Stimulated activated CD8-positive, alpha-beta memory T cell treated with anti-CD3 and anti-CD28 coated beads, Interleukin-15, amount 100 ng/mL, for 4 hours (primary cell): ENCODE measurements at regions not wholly inside any gene's neighbourhood (a gene's known extent, or its start where the extent isn't known, plus 50 kb on each side); places are given as distances from the start of the nearest gene placed in this dataset.

Experiments
- DNase-seq, 2 donors: peaks; one replicate each; pipeline ENCODE4 v3.0.0-alpha.2; 2020; ENCODE audit warnings: low read depth in 2 of 2

DNA sequence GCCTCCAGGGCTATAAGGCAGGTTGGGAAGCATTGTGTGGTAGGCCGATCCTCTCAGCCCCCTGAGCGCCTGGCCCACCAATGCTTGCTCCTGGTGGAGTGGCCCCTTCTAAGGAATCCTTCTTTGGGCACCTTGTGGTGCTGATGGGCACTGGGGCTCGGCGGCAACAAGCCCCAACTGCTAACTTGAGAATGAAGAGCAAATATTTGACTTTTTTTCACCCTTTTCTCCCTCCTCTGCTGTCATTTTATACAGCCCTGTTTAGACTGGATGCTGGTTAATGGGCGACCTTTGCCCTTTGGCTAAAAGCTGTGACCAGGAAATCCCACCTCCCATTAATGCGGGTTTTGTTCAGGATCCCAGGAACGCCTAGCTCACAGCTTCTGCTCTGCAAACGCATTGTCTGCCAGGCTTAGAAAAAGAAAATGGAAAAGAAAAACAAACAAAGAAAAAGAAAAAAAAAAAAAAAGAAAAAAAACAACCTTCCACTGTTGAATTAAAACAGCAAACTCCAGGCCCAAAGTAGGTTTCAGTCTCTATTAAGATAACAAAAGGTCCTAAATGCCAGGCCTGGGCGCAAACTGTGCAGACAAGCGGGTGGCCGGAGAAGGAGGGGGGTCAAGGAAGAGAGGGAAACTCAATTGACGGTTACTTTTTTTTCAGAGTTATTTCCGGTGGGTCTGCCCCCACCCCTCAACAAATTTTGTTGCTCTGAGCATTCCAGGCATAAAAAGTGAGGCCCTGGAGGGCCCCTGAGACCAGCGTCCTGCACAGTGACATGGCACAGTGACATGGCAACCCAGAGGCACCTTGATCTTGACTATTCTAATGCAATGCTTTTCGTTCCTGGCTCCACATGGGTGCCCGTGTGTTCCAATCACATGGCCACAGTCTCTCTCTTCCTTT, 301.4 kb downstream of the MAF start:
- no peak for DNase-seq

DNA sequence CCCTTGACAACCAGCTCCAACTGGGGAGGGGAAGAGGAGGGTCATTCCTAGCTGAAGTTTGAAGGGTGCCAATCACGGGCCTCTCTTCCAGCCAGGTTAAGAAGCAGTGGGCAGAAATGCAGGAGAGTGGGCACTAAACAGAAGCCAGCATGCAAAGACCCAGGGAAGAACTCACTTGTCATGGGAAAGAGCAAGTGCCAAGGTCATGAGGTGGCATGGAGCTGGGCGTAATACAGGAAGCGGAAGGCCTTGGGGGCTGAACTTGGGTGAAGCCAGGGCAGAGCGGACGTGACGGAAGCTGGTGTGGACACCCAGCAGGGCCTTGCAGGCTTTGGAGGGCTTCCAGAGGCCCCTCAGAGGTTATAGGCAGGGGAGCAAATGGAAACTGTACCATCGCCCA, 302.1 kb downstream of the MAF start:
- DNase-seq: no peak

DNA sequence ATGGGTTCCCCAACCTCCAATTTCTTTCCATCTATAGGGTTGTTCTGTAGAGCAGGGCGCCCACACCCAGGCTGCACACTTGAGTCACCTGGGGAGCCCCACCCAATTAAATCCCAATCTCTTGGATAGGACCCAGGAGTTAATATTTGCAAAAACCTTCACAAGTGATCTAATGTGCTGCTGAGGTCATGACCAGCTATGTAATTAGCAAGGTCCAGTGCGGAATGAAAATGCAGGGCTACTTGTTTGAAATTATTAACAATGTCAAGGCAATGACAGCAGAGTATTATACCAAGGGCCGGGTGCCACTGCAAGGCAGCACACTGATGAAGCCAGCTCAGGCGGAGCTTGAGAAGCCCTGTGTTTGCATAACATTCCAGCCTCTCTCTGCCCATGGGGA, 302.7 kb downstream of the MAF start:
- no peak for DNase-seq

DNA sequence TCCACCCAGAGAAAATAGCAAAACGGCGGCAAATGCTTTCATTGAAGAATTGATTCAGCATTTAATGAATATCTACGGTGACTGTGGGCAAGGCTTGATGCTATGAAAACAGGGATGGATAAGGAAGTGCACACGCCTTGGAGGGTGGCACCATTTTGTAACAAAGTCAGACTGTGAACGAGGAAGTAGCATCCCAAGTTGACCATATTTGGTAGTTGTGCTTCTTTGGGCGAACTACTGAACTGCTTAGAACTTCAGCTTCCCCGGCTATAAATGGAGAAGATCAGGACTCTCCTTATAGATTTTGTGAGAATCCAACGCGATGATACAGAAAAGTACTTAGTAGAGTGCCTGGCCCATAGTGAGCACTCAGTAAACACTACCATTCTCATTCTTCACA, 303.2 kb downstream of the MAF start:
- no peak for DNase-seq

DNA sequence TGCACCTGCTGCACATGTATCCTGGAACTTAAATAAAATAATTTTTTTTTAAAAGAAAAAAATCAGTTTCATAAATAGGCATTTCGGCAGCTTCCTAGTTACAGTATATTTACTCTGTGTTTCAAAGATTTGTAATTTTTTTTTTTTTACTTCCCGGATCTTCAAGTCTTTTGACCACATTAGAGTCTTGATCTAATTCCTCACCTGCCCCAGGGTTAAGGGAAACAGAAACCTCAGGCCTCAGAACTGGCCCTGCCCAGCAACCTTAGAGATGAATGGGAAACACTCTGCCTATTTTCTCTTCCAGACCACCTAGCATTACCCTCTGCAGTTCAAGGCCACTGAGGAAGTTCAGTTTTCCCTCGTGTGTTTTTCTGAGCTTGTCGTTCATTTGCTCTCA, 304.0 kb downstream of the MAF start:
- DNase-seq: no peak

DNA sequence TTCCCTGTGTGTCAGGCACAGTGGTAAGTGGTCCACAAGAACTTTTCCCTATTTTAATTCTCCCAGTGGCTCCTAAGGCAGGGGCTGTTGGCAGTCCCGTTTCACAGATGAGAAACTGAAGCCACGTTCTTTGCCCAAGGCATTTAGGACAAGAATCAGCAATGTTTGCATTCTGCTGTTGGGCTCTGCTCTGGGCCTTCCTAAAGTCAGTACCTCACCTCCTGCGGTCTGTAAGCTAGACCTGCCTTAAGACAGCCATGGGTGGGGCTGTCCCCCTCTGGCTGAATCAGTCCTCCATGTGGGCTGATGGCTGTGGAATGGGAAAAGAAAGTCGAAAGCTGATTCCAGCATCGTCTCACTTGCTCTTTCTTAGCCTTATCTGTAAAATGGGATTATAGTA, 304.8 kb downstream of the MAF start:
- no peak for DNase-seq

DNA sequence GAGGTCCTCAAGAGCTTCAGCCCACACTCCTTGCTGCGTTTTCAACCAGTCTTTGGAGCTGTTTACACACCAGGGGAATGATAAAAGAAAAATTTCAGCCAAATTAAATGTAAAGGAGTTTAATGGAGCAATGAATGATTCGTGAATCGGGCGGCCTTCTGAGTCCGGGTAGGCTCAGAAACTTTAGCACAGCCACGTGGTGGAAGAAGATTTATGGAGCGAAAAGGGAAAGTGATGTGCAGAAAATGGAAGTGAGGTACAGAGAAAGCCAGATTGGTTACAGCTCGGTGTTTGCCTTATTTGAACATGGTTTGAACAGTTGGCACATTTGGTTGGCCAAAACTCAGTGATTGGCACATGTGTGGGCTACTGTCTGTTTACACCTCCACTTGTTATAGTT, 305.4 kb downstream of the MAF start:
- no peak for DNase-seq

DNA sequence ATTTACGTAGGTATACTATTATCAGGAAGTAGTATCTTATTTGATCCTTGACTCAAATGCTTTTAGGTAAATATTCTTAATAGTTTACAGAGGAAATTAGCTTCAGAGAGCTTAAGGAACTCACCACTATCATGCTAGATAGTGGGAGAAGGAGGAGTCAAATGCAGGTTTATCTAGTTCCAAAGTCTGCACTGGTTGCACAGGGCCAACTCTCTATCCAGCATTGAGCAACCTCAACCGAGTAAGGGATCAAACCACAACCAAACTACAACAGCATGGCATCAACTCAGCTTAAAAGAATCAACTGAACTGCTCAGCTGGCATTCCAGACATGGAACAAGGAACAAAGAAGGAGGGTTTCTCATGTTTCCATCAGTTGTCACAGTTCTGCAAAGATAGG, 306.0 kb downstream of the MAF start:
- DNase-seq: no peak

DNA sequence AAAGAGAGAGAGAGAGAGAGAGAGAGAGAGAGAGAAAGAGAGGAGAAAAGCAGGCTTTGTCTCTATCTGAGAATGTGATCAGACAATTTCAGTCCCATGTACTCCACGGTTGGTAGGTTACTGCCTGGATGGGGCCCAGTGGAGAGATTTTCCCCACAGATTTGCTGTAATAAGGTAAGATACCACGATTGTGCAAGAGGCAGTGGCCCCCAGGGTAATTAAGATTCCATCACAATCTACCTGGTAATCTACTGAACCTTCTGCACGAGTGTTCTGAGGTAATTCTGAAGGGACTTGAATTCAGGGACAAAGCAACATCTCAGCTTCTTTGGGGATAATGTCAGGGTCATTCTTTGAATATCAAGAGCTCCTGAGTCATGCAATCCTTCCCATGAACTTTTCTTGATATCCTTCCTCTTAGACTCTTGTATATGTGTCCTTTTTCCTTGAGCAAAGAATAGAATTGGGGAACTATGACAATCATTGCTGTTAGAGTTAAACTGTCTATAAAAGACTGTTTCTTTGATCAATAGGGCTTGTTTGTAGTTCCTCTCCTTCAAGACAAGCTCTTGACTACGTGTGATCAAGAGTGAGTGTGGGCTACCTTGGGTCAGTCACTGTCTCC, 306.6 kb downstream of the MAF start:
- no peak for DNase-seq

DNA sequence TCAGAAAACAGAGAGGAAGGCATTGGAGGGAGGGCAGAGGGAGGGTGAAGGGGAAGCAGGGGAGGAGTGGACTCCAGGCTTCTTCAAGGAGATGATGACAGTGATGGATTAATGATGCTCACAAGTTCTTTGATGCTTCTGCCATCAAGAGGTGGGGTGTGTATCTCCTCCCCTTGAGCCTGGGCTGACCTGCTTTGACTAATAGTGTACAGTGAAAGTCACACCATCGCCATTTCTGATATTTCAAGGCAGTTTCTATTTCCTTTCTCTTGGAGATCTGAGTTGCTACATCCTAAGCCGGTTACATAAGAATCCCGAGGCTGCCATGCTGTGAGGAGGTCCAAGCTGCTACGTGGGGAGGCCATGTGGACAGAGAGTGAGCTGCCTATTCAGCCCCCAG, 312.5 kb downstream of the MAF start:
- DNase-seq: no peak

DNA sequence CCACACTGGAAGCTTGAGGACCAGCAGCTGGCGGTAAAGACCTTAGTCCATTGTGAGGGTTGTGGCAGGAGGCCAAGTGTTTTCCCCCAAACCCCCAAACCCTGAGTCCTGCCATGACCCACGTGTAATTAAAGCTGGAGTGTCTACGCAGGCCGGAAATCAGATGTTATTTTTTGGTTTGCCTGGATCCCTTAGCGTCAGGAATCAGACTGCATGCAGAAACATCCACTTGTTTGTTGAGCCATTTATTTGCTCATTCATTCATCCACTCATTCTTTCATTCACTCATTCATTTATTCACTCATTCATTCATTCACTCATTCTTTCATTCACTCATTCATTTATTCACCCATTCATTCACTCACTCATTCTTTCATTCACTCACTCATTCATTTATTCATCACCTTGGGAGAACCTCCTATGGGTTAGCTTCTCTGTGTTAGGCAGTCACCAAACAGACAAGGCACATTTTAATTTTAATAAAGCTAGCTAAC, 313.1 kb downstream of the MAF start:
- DNase-seq: no peak

DNA sequence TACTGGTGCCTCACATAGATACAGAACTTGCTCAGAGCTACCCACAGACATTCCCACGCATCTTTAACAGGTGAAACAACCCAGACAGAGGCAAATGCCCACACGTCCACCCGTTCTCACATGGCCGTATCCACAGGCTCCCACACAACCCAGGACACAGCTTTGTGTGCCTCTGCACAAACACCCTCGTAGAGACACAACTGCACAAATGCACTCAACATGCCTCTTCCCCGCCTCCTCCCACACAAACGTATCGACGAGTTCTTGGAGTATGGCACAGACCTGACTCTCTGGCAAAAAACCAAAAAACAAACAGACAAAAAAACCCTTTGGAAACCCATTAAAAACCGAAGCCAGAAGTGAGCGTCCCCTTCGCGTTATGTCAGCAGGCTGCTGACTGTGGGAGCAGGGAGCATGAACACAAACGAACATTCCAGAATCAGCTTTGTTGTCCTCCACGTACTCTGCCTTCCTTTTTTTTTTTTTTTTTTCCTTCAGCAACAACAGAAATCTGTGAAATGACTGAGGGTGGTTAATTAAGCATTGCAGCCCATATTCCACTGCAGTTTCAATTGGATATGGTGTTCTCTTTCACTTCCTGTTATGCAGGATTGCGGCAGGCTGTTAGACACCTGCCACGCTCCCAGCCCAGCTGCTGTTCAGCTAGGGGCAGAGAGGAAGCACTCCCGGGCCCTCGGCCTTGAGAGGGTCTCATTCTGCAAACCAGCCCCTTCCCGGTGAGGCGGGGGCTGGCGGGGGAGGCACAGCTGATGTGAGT, 313.7 kb downstream of the MAF start:
- DNase-seq: no peak

DNA sequence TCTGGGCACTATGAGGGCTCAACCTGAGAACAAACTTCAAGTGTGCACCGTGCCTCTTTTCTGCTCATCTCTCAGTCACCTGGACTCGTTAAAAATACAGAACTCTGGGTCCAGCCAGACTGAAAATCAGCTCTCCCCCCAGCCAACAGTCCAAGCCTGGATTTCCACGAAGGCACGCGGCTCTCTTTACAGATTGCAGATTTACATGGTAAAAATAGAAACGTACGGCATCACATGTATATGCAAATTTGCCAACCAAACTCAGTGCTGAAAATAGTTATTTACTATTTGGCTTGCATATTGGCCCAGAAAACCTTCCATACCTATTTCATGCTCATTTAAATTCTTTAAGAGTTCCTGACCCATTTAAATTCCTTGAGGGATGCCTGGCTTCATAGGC, 315.8 kb downstream of the MAF start:
- DNase-seq: no peak

DNA sequence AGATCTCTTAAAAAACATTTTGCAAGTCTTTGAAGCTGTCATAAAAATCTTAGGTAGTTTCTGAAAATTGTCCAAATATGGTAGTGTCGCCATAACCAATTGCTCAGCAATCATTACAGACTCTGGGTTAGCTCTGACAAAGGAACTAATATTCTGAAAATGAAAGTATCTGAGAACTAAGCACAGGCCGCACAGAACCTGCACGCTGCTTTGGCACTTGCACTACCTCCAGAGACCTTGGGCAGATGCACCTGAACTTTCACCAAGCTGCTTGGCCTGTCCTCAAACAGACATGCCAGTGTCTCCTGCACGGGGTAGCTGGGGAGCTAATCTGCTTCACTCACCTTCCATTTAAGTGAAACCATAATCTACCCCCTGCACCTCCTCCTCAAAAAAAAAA, 317.0 kb downstream of the MAF start:
- DNase-seq: no peak

DNA sequence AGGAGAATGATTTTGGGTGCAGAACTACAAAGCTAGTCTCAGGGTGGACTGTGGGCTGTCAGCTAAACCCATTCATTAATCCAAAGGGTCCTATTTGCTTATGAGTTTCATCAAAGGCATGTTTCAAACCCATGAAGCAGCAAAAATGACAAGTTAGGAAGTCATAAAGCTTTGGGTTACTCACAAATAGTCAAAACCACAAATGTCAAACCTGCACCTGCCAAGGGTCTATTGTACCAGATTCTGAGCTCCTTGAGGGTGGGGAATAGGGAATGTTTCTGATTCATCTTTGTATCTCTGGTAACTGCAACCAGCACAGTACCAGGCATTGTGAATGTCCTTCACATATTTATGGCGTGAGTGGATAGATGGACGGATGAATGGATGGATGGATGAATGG, 317.7 kb downstream of the MAF start:
- no peak for DNase-seq

DNA sequence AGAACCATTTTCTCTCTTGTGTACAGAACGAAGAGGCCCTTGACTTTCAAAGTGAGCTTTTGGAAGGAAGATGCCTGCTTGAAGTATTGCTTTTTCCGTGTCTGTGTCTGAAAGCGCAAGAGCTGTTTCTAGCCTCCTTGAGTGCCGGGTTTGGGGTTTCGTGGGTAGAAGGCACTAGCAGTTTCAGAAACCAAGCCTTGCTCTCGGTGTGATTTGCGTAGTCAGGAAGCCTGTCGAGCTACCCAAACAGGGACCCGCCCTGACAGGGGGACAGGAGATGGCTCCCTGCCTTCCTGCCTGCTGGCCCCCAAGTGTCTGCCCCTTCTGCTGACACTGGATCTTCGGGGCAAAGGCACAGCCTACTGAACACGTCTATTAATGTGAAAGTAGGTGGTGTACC, 322.0 kb downstream of the MAF start:
- no peak for DNase-seq

DNA sequence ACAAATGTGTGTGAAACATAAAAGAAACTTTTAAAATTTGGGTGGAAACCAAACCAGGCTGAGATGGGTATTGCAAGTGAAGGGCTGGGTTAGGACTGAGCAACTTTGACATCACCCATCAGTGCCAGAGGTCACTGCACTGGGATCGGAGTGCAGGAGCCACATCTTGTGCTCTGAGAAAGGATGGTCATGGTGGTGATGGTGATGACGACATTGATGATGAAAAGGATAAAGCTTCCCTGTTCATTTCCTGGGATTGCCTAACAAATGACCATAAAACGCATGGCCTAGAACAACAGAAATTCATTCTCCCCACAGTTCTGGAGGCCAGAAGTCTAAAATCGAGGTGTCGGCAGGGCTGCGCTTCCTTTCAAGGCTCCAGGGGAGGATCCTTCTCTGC, 324.0 kb downstream of the MAF start:
- no peak for DNase-seq

DNA sequence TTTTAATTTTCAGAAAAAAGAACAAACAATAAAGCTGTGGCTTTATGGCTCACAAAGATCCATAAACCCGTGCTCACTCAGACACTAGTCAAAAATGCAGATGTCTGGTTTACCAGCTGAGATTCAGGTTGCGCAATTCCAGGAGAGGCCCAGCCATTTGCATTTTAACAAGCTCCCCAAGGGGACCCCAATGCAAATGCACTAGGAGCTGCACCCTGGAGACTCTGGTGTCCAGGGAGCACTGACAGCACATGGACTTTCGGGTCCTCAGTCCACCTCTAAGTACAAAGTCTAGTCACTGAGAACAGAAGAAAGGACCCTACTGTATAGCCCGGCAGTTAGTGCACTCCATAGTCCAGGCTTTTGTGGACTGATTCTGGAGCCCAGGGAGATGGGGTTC, 326.3 kb downstream of the MAF start:
- no peak for DNase-seq

DNA sequence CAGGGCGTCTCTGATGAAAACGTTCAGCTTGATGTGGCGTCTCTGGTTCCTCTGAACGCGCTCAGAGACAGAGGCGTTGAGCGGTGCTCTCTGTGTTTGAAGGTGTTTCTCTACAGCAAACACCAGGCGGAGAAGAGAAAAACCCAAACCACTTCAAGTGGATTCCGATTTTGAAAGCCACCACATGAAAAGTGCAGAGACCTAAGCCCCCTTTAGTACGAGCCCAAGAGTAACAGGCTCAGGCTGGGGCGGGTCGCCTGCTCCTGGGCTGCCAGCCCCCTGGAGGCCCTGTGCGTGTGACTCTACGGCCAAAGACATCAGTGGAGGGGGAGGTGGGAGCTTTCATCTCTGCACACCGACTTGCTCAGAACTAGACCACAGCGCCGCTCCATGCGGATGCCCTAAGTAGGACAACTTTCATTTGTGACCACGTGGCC, 328.4 kb downstream of the MAF start:
- DNase-seq: peak in 1 of 2 donors; percentile 13

DNA sequence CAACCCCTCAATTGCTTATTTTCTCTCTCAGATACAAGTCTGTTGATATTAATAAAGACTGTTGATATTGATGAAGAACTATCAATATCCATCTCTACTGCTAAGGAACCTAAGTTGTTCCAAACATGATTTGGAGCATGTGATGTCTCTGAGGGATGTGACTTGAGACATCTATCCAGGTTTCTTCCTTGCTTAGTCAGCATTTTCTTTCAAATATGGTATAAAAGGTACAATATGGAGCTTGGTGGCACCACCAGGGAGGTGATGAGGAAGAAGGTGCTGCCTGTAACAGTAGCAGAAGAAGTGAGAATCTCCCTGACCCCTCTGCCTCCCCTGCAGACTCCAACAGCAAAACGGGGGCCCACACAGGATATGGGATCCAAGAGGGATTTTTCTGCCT, 329.0 kb downstream of the MAF start:
- no peak for DNase-seq

DNA sequence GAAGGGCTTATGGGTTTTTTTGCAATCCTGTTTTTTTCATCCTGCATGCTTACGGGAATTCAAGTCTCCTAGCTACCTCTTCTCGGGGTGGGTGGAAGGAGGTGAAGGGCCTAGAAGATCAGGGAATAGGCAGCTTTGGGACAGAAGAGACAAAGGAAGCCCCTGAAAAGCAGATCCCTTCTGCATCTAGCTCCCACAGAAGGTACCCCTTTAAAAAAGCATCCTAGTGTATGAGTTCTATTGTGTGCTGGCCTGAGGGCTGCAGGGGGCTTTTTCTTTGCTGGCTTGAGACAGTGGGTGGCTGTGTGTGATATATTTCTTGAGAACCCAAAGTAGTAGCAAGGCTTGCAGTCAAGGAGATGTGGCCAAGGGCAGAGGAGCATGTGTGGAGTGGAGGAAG, 330.5 kb downstream of the MAF start:
- DNase-seq: no peak

DNA sequence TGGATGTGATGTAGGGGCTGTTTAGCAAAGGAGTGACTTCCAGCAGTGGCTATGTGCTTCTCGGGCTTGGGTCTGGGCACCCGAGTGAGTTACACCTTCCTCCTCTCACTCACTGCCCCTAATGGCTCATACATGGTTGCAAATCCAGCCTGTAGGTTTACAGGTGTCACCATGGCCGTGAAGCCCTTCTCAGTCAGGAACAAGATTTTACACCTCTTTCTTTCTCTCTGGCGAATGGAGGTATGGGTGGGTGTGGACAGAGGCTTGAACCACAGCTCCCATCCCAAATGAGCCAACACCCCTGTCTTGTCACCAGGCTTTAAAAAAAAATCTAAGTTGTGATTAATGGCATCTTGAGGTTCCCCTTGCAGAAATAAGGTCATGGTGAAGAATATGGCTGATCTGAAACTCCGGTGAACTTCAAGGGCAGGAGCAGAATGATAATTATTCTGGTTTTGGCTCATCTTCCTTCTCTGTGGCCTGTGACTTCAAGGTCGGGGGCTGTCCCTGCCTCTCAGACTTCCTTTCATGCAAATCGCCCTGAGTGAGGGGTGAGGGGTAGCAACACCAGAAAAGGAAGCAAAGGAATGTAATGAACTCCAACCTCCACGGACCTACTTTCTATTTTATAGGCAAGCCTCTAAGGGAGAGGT, 331.2 kb downstream of the MAF start:
- DNase-seq: no peak
